H9 (cell line): ENCODE measurements at regions not wholly inside any gene's neighbourhood (a gene's known extent, or its start where the extent isn't known, plus 50 kb on each side); places are given as distances from the start of the nearest gene placed in this dataset.
A peak's percentile ranks its signal among the peaks of the same experiment; 100 is the strongest.
"Not testable (repeated sequence)": the region's sequence is repeated elsewhere in the genome, so short reads cannot be mapped to it uniquely, and the experiment has no call there.

ENCODE experiments used
- DNase-seq: peaks from one replicate; pipeline ENCODE4 v3.0.0-alpha.2; 2017
- H2AFZ ChIP-seq: one replicate; pipeline ENCODE4 v1.6.1; 2013; ENCODE audit warnings: mild to moderate bottlenecking, low read length, control low read depth, moderate library complexity
- H2AK5ac ChIP-seq: 2 replicates; pipeline ENCODE4 v1.6.1; 2013; ENCODE audit warnings: low read length, control low read depth, mixed read lengths; ENCODE audit not compliant: insufficient read length
- H2BK120ac ChIP-seq: one replicate; pipeline ENCODE4 v1.6.1; 2013; ENCODE audit warnings: low read depth, mild to moderate bottlenecking, low read length, control low read depth, inconsistent platforms; ENCODE audit not compliant: poor library complexity, severe bottlenecking
- H2BK12ac ChIP-seq: 2 replicates; pipeline ENCODE4 v1.6.1; 2013; ENCODE audit warnings: low read length, control low read depth, mixed read lengths, low read depth; ENCODE audit not compliant: insufficient read length
- H2BK15ac ChIP-seq: 2 replicates; pipeline ENCODE4 v1.6.1; 2013; ENCODE audit warnings: low read depth, low read length, control low read depth
- H2BK20ac ChIP-seq: one replicate; pipeline ENCODE4 v1.6.1; 2013; ENCODE audit warnings: low read depth, mild to moderate bottlenecking, low read length, control low read depth, inconsistent platforms; ENCODE audit not compliant: poor library complexity, severe bottlenecking
- H2BK5ac ChIP-seq: 2 replicates; pipeline ENCODE4 v1.6.1; 2013; ENCODE audit warnings: low read length, control low read depth, mixed read lengths; ENCODE audit not compliant: insufficient read length
- H3K14ac ChIP-seq: 2 replicates; pipeline ENCODE4 v1.6.1; 2013; ENCODE audit warnings: low read length, control low read depth; ENCODE audit not compliant: insufficient read depth
- H3K18ac ChIP-seq: 2 replicates; pipeline ENCODE4 v1.6.1; 2013; ENCODE audit warnings: low read depth, mild to moderate bottlenecking, mixed read lengths, low read length, control low read depth; ENCODE audit not compliant: insufficient read length
- H3K23ac ChIP-seq: 2 replicates; pipeline ENCODE4 v1.6.1; 2013; ENCODE audit warnings: low read length, control low read depth, mixed read lengths, low read depth; ENCODE audit not compliant: insufficient read length
- H3K23me2 ChIP-seq: 2 replicates; pipeline ENCODE4 v1.6.1; 2013; ENCODE audit warnings: low read depth, mild to moderate bottlenecking, mixed read lengths, low read length, control low read depth; ENCODE audit not compliant: insufficient read length, poor library complexity, severe bottlenecking
- H3K27ac ChIP-seq: 2 replicates; pipeline ENCODE4 v1.5.1; 2013; ENCODE audit warnings: low read length, control low read depth, mixed read lengths, low read depth; ENCODE audit not compliant: insufficient read length
- H3K27me3 ChIP-seq: 2 replicates; pipeline ENCODE4 v1.6.1; 2013; ENCODE audit warnings: low read length, control low read depth, inconsistent platforms; ENCODE audit not compliant: insufficient read depth
- H3K4ac ChIP-seq: 2 replicates; pipeline ENCODE4 v1.6.1; 2013; ENCODE audit warnings: low read depth, mild to moderate bottlenecking, control low read depth, inconsistent platforms, low read length, moderate library complexity
- H3K4me1 ChIP-seq: 2 replicates; pipeline ENCODE4 v1.6.1; 2013; ENCODE audit warnings: low read length, control low read depth, inconsistent platforms; ENCODE audit not compliant: insufficient read depth
- H3K4me2 ChIP-seq: 2 replicates; pipeline ENCODE4 v1.6.1; 2013; ENCODE audit warnings: low read length, control low read depth, mixed read lengths; ENCODE audit not compliant: insufficient read length, insufficient read depth
- H3K56ac ChIP-seq: 2 replicates; pipeline ENCODE4 v1.6.1; 2013; ENCODE audit warnings: low read depth, mild to moderate bottlenecking, mixed read lengths, low read length, control low read depth; ENCODE audit not compliant: insufficient read length
- H3K79me1 ChIP-seq: 2 replicates; pipeline ENCODE4 v1.6.1; 2013; ENCODE audit warnings: low read depth, mild to moderate bottlenecking, moderate library complexity, low read length, control low read depth, inconsistent platforms; ENCODE audit not compliant: insufficient read depth, poor library complexity, severe bottlenecking
- H3K79me2 ChIP-seq: 2 replicates; pipeline ENCODE4 v1.6.1; 2013; ENCODE audit warnings: low read length, control low read depth, inconsistent platforms; ENCODE audit not compliant: insufficient read depth
- H3K9ac ChIP-seq: 2 replicates; pipeline ENCODE4 v1.6.1; 2013; ENCODE audit warnings: low read length, control low read depth, mixed read lengths; ENCODE audit not compliant: insufficient read length; ENCODE audit errors: extremely low read depth
- H3K9me3 ChIP-seq: one replicate; pipeline ENCODE4 v1.6.1; 2013; ENCODE audit warnings: low read depth, low read length, inconsistent platforms; ENCODE audit not compliant: control insufficient read depth
- H3T11ph ChIP-seq: one replicate; pipeline ENCODE4 v1.6.1; 2013; ENCODE audit warnings: mild to moderate bottlenecking, low read length, control low read depth, inconsistent platforms
- H4K20me1 ChIP-seq: one replicate; pipeline ENCODE4 v1.6.1; 2013; ENCODE audit not compliant: control insufficient read depth, insufficient read length, insufficient read depth
- H4K5ac ChIP-seq: 2 replicates; pipeline ENCODE4 v1.6.1; 2013; ENCODE audit warnings: low read depth, mild to moderate bottlenecking, mixed read lengths, low read length, control low read depth; ENCODE audit not compliant: insufficient read length
- H4K8ac ChIP-seq: replicated peaks from 2 replicates; pipeline ENCODE4 v1.6.1; 2013; ENCODE audit warnings: low read length, control low read depth, mixed read lengths, low read depth; ENCODE audit not compliant: insufficient read length
- H4K91ac ChIP-seq: 2 replicates; pipeline ENCODE4 v1.6.1; 2013; ENCODE audit warnings: low read depth, mild to moderate bottlenecking, moderate library complexity, mixed read lengths, low read length, control low read depth; ENCODE audit not compliant: insufficient read length
- H3K27ac Mint-ChIP-seq, 3 experiments: 2 replicates in 2 of 3; 3 replicates in 1 of 3; pipeline ENCODE4 v1.8.0; 2020 to 2021; ENCODE audit warnings: mixed read lengths in 3 of 3, mild to moderate bottlenecking in 1 of 3, moderate library complexity in 1 of 3
- H3K27me3 Mint-ChIP-seq: 2 replicates; pipeline ENCODE4 v1.8.0; 2021; ENCODE audit warnings: low read depth, mild to moderate bottlenecking, moderate library complexity, mixed read lengths
- H3K36me3 Mint-ChIP-seq, 3 experiments: 2 replicates in 2 of 3; 3 replicates in 1 of 3; pipeline ENCODE4 v1.8.0; 2020 to 2021; ENCODE audit warnings: low read depth in 3 of 3, mixed read lengths in 3 of 3; ENCODE audit not compliant: insufficient read depth in 1 of 3
- H3K4me1 Mint-ChIP-seq, 2 experiments: 2 replicates each; pipeline ENCODE4 v1.8.0; 2020; ENCODE audit warnings: mixed read lengths in 2 of 2
- H3K4me3 Mint-ChIP-seq, 2 experiments: 2 replicates in 1 of 2; 3 replicates in 1 of 2; pipeline ENCODE4 v1.8.0; 2020 to 2021; ENCODE audit warnings: mild to moderate bottlenecking in 2 of 2, mixed read lengths in 2 of 2, moderate library complexity in 1 of 2
- H3K9me3 Mint-ChIP-seq, 2 experiments: 2 replicates in 1 of 2; 3 replicates in 1 of 2; pipeline ENCODE4 v1.8.0; 2020; ENCODE audit warnings: mild to moderate bottlenecking in 2 of 2, mixed read lengths in 2 of 2, moderate library complexity in 1 of 2
- WGBS: extraction: QIAGEN DNeasy Blood & Tissue Kit; methylation state at CpG from one replicate; pipeline ENCODE4 v1.1.7; 2013; ENCODE audit warnings: missing lambda C conversion rate, low lambda C conversion rate, mixed read lengths; ENCODE audit not compliant: insufficient read length; ENCODE audit errors: extremely low coverage; 5-methylcytosine and 5-hydroxymethylcytosine counted together
- TF ChIP-seq, protein P1 (sequence below): fragments of 200-600 bp; sonication (generic); conservative IDR thresholded peaks from 3 replicates; pipeline ENCODE4 v1.8.0; 2021; ENCODE audit warnings: antibody characterized with exemption, mild to moderate bottlenecking

DNA sequence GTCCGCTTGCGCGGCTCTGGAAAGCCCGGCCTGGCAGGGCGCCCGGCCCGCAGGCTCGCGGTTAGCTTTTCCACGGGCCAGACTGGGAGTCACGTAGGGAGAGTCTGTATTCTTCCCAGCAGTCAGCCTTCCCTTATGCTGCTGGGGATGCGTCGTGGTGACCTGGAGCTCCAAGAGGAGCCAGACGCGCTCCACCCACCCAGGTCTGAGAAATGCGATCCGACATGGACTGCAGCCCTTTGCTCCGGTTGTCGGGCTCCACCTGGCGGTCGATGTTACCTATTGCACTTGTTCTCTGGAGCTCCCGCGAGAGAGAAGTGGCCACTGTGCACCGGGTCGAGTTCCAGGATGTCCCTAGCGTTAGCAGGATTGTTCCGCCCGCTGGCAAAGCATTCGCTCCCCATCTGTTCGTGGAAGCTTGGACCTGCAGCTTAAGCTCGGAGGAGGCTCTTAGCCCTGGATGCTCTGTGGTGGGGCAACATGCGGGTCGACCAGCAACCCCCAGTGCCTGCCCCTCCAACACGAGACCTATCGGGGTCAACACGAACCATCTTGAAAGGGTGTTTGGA is 367.4 kb downstream of the SPATA31A6 start:
- not testable (repeated sequence) for H3K4me2 ChIP-seq, H3K27ac ChIP-seq, H3K9me3 ChIP-seq, H3K23me2 ChIP-seq, H2BK5ac ChIP-seq, H3K27me3 ChIP-seq, DNase-seq, H3K4me1 Mint-ChIP-seq, H2BK20ac ChIP-seq, H2BK15ac ChIP-seq, H3K4ac ChIP-seq, H2BK120ac ChIP-seq, H3K14ac ChIP-seq, H3T11ph ChIP-seq, H2BK12ac ChIP-seq, H4K91ac ChIP-seq, H3K56ac ChIP-seq, H3K9me3 Mint-ChIP-seq, H3K27me3 Mint-ChIP-seq, H3K79me2 ChIP-seq, H2AK5ac ChIP-seq, H2AFZ ChIP-seq, H3K4me1 ChIP-seq, H4K8ac ChIP-seq, H3K4me3 Mint-ChIP-seq, H3K36me3 Mint-ChIP-seq, H3K18ac ChIP-seq, H4K20me1 ChIP-seq, H3K9ac ChIP-seq, H3K27ac Mint-ChIP-seq, H3K79me1 ChIP-seq, H4K5ac ChIP-seq, H3K23ac ChIP-seq
- WGBS: no CpG with 5 or more reads among the region's 36 CpGs
- TF ChIP-seq, protein P1, sequence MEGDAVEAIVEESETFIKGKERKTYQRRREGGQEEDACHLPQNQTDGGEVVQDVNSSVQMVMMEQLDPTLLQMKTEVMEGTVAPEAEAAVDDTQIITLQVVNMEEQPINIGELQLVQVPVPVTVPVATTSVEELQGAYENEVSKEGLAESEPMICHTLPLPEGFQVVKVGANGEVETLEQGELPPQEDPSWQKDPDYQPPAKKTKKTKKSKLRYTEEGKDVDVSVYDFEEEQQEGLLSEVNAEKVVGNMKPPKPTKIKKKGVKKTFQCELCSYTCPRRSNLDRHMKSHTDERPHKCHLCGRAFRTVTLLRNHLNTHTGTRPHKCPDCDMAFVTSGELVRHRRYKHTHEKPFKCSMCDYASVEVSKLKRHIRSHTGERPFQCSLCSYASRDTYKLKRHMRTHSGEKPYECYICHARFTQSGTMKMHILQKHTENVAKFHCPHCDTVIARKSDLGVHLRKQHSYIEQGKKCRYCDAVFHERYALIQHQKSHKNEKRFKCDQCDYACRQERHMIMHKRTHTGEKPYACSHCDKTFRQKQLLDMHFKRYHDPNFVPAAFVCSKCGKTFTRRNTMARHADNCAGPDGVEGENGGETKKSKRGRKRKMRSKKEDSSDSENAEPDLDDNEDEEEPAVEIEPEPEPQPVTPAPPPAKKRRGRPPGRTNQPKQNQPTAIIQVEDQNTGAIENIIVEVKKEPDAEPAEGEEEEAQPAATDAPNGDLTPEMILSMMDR: peak; percentile 51

- not testable (repeated sequence) for H2AFZ ChIP-seq, H4K8ac ChIP-seq, H3K79me1 ChIP-seq, H3K4me1 ChIP-seq, H3K36me3 Mint-ChIP-seq, H3K9me3 ChIP-seq, H3K23me2 ChIP-seq, H3K14ac ChIP-seq, H3K79me2 ChIP-seq, H3K4me3 Mint-ChIP-seq, H3K27ac ChIP-seq, H2BK15ac ChIP-seq, H2BK5ac ChIP-seq, H2AK5ac ChIP-seq, DNase-seq, H4K20me1 ChIP-seq, H3K4ac ChIP-seq, H3K18ac ChIP-seq, H3K9me3 Mint-ChIP-seq, H4K5ac ChIP-seq, H3K56ac ChIP-seq, H4K91ac ChIP-seq, H3K27me3 Mint-ChIP-seq, H3K4me1 Mint-ChIP-seq, H3K4me2 ChIP-seq, H3K27ac Mint-ChIP-seq, H3T11ph ChIP-seq, H3K23ac ChIP-seq, H2BK120ac ChIP-seq, H2BK20ac ChIP-seq, H2BK12ac ChIP-seq, H3K9ac ChIP-seq, H3K27me3 ChIP-seq
- WGBS: no CpG with 5 or more reads among the region's 15 CpGs
Measured at GRCh38 chr9:42568530-42568929, 385.1 kb downstream of the SPATA31A6 start.
